ENCODE measurements at regions not wholly inside any gene's neighbourhood (a gene's known extent, or its start where the extent isn't known, plus 50 kb on each side); places are given as distances from the start of the nearest gene placed in this dataset.
"Not testable (repeated sequence)": the region's sequence is repeated elsewhere in the genome, so short reads cannot be mapped to it uniquely, and the experiment has no call there.

DNA sequence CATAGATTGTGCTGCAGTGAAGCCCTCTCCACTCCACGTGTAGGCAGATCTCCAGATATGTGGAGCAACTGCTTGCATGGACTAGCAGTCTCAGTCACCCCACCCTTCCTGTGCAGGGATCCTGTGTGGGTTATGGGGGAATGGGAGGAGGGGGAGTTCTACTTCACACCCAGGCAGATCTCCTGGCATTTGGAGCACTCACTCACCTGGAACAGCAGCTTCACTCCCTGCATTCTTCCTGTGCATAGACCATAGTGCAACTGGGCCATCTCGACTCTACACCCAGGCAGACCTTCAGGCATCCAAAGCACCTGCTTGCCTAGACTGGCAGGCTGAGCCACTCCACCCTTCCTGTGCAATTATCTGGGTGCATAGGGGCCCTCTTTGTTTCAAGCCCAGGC lies 96.0 kb upstream of the PCED1B start:
- no peak for TF ChIP-seq POLR2A (IDR thresholded peaks at IDR 0.05)
- TF ChIP-seq, protein P1, sequence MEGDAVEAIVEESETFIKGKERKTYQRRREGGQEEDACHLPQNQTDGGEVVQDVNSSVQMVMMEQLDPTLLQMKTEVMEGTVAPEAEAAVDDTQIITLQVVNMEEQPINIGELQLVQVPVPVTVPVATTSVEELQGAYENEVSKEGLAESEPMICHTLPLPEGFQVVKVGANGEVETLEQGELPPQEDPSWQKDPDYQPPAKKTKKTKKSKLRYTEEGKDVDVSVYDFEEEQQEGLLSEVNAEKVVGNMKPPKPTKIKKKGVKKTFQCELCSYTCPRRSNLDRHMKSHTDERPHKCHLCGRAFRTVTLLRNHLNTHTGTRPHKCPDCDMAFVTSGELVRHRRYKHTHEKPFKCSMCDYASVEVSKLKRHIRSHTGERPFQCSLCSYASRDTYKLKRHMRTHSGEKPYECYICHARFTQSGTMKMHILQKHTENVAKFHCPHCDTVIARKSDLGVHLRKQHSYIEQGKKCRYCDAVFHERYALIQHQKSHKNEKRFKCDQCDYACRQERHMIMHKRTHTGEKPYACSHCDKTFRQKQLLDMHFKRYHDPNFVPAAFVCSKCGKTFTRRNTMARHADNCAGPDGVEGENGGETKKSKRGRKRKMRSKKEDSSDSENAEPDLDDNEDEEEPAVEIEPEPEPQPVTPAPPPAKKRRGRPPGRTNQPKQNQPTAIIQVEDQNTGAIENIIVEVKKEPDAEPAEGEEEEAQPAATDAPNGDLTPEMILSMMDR (IDR thresholded peaks at IDR 0.05) = no peak
- H3K4me3 ChIP-seq = no peak overlapping the region
- no peaks in the 10 kb centered on the region for H3K4me1 ChIP-seq
- intact Hi-C loops (cut with DNase I; ENCODE audit: low total_unique reads) = no loop called here
- no peaks in the 10 kb centered on the region for H3K36me3 ChIP-seq (ENCODE audit: low read depth, missing control alignments)
- H3K27ac ChIP-seq = no peak overlapping the region
- no peaks in the 10 kb centered on the region for H3K9me3 ChIP-seq
- WGBS, 2 donors = 34 to 55% methylated on average over 2 of the region's 2 CpGs
- no peaks in the 10 kb centered on the region for H3K27me3 ChIP-seq
- no peak for DNase-seq

DNA sequence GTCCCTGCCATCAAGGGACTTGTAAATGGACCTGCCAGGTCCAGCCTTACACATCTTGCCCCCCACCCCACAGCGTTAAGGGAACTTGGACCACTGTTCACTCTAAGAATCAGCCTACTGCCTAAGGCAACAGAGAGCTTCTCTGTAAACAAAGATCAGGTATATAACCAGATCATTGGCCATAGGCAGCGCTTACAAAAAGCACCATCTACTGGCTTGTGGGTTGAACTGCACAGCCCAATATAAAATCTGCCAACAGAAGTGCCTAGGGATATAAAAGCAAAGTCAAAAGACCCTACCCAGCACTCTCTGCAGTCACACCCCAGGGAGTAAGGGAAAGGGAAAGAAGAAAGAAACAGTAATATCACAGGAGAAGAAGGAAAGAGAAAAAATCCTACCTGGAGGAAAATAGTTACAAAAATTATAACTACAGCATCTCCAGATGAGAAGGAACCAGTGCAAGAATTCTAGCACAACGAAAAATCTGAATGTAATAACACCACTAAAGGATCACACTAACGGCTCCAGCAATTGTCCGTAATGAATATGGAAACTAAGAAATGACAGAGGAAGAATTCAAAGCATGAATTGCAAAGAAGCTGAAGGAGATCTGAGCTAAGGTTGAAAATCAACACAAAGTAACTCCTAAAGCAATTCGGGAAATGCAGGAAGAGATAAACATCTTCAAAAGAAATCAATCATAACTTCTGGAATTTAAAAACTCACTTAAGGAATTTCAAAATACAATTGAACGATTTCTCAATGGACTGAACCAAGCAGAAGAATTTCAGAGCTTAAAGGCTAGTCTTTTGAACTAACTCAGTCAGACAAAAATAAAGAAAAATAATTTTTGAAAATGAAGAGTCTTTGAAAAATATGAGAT lies 95.2 kb upstream of the PCED1B start:
- no peak overlapping the region for H3K4me3 ChIP-seq
- TF ChIP-seq, protein P1 (IDR thresholded peaks at IDR 0.05) = peak; percentile 18 to 66 (median 56)
- TF ChIP-seq POLR2A (IDR thresholded peaks at IDR 0.05) = no peak
- no peaks in the 10 kb centered on the region for H3K4me1 ChIP-seq
- DNase-seq = peak; percentile 51
- WGBS, 2 donors = 36 to 43% methylated on average over 7 of the region's 7 CpGs
- H3K27me3 ChIP-seq = no peaks in the 10 kb centered on the region
- no peak overlapping the region for H3K27ac ChIP-seq
- no peaks in the 10 kb centered on the region for H3K36me3 ChIP-seq (ENCODE audit: low read depth, missing control alignments)
- H3K9me3 ChIP-seq = no peaks in the 10 kb centered on the region
- intact Hi-C loops (cut with DNase I; ENCODE audit: low total_unique reads) = no loop called here

DNA sequence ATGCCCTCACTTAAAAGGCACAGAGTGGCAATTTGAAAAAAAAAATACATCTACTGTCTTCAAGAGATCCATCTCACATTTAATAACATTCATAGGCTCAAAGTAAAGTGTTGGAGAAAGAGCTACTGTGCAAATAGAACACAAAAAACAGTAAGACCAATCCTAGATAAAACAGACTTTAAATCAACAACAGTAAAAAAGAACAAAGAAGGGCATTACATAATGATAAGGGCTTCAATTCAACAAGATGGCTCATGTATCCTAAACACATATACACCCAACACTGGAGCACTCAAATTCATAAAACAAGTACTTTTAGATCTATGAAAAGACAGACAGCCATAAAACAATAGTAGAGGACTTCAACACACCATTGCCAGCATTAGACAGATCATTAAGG lies 93.6 kb upstream of the PCED1B start:
- Histone ChIP-seq H3K4me1 (no peaks in the 10 kb centered on the region), H3K4me3 (no peak overlapping the region), H3K36me3 (ENCODE audit: low read depth, missing control alignments) (no peaks in the 10 kb centered on the region), H3K27ac (no peak overlapping the region), H3K27me3 (no peaks in the 10 kb centered on the region), H3K9me3 (no peaks in the 10 kb centered on the region)
- intact Hi-C loops (cut with DNase I; ENCODE audit: low total_unique reads) = no loop called here
- DNase-seq = no peak
- TF ChIP-seq, protein P1 (IDR thresholded peaks at IDR 0.05) = no peak
- no peak for TF ChIP-seq POLR2A (IDR thresholded peaks at IDR 0.05)

DNA sequence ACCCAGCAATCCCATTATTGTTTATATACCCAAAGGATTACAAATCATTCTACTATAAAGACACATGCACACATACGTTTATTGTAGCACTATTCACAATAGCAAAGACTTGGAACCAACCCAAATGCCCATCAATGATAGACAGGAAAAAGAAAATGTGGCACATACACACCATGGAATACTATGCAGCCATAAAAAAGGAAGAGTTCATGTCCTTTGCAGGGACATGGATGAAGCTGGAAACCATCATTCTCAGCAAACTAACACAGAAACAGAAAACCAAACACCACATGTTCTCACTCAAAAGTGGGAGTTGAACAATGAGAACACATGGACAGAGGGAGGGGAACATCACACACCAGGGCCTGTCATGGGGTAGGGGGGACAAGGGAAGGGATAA lies 91.3 kb upstream of the PCED1B start:
- H3K36me3 ChIP-seq (ENCODE audit: low read depth, missing control alignments); H3K27ac ChIP-seq; H3K9me3 ChIP-seq; H3K4me3 ChIP-seq; intact Hi-C loops (cut with DNase I; ENCODE audit: low total_unique reads); DNase-seq; H3K27me3 ChIP-seq; H3K4me1 ChIP-seq: not testable (repeated sequence)
- 73 to 77% methylated on average over 1 of the region's 1 CpG for WGBS, 2 donors

DNA sequence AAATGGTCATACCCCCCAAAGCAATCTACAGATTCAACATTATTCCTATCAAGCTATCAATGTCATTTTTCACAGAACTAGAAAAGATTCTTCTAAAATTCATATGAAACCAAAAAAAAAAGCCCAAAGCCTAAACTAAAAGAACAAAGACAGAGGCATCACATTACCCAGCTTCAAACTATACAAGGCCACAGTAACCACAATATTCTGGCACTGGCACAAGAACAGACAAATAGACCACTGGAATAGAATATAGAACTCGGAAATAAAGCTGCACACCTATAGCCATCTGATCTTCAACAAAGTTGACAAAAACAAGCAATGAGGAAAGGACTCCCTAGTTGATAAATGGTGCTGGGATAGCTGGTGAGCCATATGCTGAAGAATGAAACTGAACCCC lies 89.2 kb upstream of the PCED1B start:
- no peaks in the 10 kb centered on the region for H3K4me1 ChIP-seq
- 67 to 71% methylated on average over 1 of the region's 1 CpG for WGBS, 2 donors
- no peak for DNase-seq
- no peaks in the 10 kb centered on the region for H3K9me3 ChIP-seq
- no peak overlapping the region for H3K27ac ChIP-seq
- no peaks in the 10 kb centered on the region for H3K36me3 ChIP-seq (ENCODE audit: low read depth, missing control alignments)
- H3K4me3 ChIP-seq = no peak overlapping the region
- intact Hi-C loops (cut with DNase I; ENCODE audit: low total_unique reads) = no loop called here
- no peak for TF ChIP-seq POLR2A (IDR thresholded peaks at IDR 0.05)
- TF ChIP-seq, protein P1 (IDR thresholded peaks at IDR 0.05) = no peak
- no peaks in the 10 kb centered on the region for H3K27me3 ChIP-seq

DNA sequence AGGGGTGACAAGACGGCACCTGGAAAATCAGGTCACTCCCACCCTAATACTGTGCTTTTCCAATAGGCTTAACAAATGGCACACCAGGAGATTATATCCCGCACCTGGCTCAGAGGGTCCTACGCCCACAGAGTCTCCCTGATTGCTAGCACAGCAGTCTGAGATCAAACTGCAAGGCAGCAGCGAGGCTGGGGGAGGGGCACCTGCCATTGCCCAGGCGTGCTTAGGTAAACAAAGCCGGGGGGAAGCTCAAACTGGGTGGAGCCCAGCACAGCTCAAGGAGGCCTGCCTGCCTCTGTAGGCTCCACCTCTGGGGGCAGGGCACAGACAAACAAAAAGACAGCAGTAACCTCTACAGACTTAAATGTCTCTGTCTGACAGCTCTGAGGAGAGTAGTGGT lies 87.4 kb upstream of the PCED1B start:
- H3K4me1 ChIP-seq; H3K9me3 ChIP-seq; intact Hi-C loops (cut with DNase I; ENCODE audit: low total_unique reads); H3K27ac ChIP-seq; H3K36me3 ChIP-seq (ENCODE audit: low read depth, missing control alignments); DNase-seq; H3K4me3 ChIP-seq; H3K27me3 ChIP-seq: not testable (repeated sequence)
- WGBS, 2 donors = 94 to 96% methylated on average over 6 of the region's 6 CpGs

Data from testis (tissue), 2 donors.